Thyroid gland (tissue), 4 donors: ENCODE measurements at regions not wholly inside any gene's neighbourhood (a gene's known extent, or its start where the extent isn't known, plus 50 kb on each side); places are given as distances from the start of the nearest gene placed in this dataset.

Experiments used
- CTCF ChIP-seq, 6 experiments: fragments of 200-600 bp in 3 of 6; fragments of 450-650 bp in 3 of 6; sonication (generic) in 3 of 6; IDR thresholded peaks; one replicate each; pipeline ENCODE4 v1.5.1; 2016 to 2019; ENCODE audit warnings: antibody characterized with exemption in 6 of 6, mild to moderate bottlenecking in 2 of 6, inconsistent platforms in 1 of 6, moderate library complexity in 1 of 6
- POLR2A ChIP-seq, 2 donors: fragments of 450-650 bp; IDR thresholded peaks; one replicate each; pipeline ENCODE4 v1.6.1; 2017; ENCODE audit warnings: antibody characterized with exemption in 2 of 2, mild to moderate bottlenecking in 2 of 2, moderate library complexity in 1 of 2

- no peak for TF ChIP-seq CTCF (IDR thresholded peaks at IDR 0.05)
- TF ChIP-seq POLR2A (IDR thresholded peaks at IDR 0.05), result no peak
Measured at GRCh38 chr10:105383978-105384377, 742.9 kb downstream of the SORCS3 start.
